Astrocyte (in vitro differentiated cells and primary cell): ENCODE measurements at regions not wholly inside any gene's neighbourhood (a gene's known extent, or its start where the extent isn't known, plus 50 kb on each side); places are given as distances from the start of the nearest gene placed in this dataset.
A peak's percentile ranks its signal among the peaks of the same experiment; 100 is the strongest.

Source experiments
- DNase-seq: peaks from one replicate; pipeline ENCODE4 v3.0.0-alpha.2; 2010; ENCODE audit warnings: low read depth
- FAIRE-seq: peaks from 2 replicates; lab custom pipeline; 2011; peaks lifted over from hg19 to GRCh38; lab: Jason Lieb, UNC
- H2AFZ ChIP-seq: 2 replicates; pipeline ENCODE4 v1.6.0; 2012; ENCODE audit warnings: low read depth, low read length, inconsistent platforms
- H3K27ac ChIP-seq: 2 replicates; pipeline ENCODE4 v1.5.1; 2011; ENCODE audit warnings: low read depth, low read length, inconsistent platforms
- H3K27me3 ChIP-seq: 2 replicates; pipeline ENCODE4 v1.6.0; 2011; ENCODE audit warnings: low read length, inconsistent platforms; ENCODE audit not compliant: insufficient read depth
- H3K36me3 ChIP-seq: 2 replicates; pipeline ENCODE4 v1.5.1; 2011; ENCODE audit warnings: low read length, inconsistent platforms; ENCODE audit not compliant: insufficient read depth
- H3K4me1 ChIP-seq: 2 replicates; pipeline ENCODE4 v1.5.1; 2011; ENCODE audit warnings: low read length, inconsistent platforms; ENCODE audit not compliant: insufficient read depth
- H3K4me2 ChIP-seq: 2 replicates; pipeline ENCODE4 v1.6.0; 2012; ENCODE audit warnings: low read length, inconsistent platforms
- H3K4me3 ChIP-seq: 2 replicates; pipeline ENCODE4 v1.5.1; 2011; ENCODE audit warnings: low read depth, mild to moderate bottlenecking, low read length, inconsistent platforms; ENCODE audit not compliant: insufficient read depth
- H3K79me2 ChIP-seq: 2 replicates; pipeline ENCODE4 v1.6.0; 2012; ENCODE audit warnings: mild to moderate bottlenecking, low read length, inconsistent platforms; ENCODE audit not compliant: insufficient read depth
- H3K9ac ChIP-seq: 2 replicates; pipeline ENCODE4 v1.6.0; 2012; ENCODE audit warnings: mild to moderate bottlenecking, low read length, inconsistent platforms
- H3K9me3 ChIP-seq: 2 replicates; pipeline ENCODE4 v1.5.1; 2012; ENCODE audit warnings: low read depth, mild to moderate bottlenecking, low read length, inconsistent platforms; ENCODE audit not compliant: insufficient read depth
- H4K20me1 ChIP-seq: 2 replicates; pipeline ENCODE4 v1.6.0; 2012; ENCODE audit warnings: low read length, inconsistent platforms; ENCODE audit not compliant: insufficient read depth
- H3K27ac Mint-ChIP-seq: one replicate; pipeline ENCODE4 v1.8.0; 2021; ENCODE audit warnings: mild to moderate bottlenecking, mixed read lengths; ENCODE audit not compliant: unreplicated experiment
- H3K27me3 Mint-ChIP-seq: one replicate; pipeline ENCODE4 v1.8.0; 2021; ENCODE audit warnings: low read depth, mixed read lengths; ENCODE audit not compliant: unreplicated experiment
- H3K36me3 Mint-ChIP-seq: one replicate; pipeline ENCODE4 v1.8.0; 2021; ENCODE audit warnings: low read depth, mixed read lengths; ENCODE audit not compliant: unreplicated experiment
- H3K4me1 Mint-ChIP-seq: one replicate; pipeline ENCODE4 v1.8.0; 2021; ENCODE audit warnings: low read depth, mixed read lengths; ENCODE audit not compliant: unreplicated experiment
- H3K4me3 Mint-ChIP-seq: one replicate; pipeline ENCODE4 v1.8.0; 2021; ENCODE audit warnings: mild to moderate bottlenecking, moderate library complexity, mixed read lengths; ENCODE audit not compliant: unreplicated experiment
- H3K9me3 Mint-ChIP-seq: one replicate; pipeline ENCODE4 v1.8.0; 2021; ENCODE audit warnings: mild to moderate bottlenecking, mixed read lengths; ENCODE audit not compliant: unreplicated experiment
- CTCF ChIP-seq: IDR thresholded peaks from 2 replicates; pipeline ENCODE4 v1.5.1; 2011; ENCODE audit warnings: low read depth, mild to moderate bottlenecking, inconsistent platforms, low read length, moderate library complexity; ENCODE audit not compliant: insufficient read depth
- EZH2 ChIP-seq: IDR thresholded peaks from 2 replicates; pipeline ENCODE4 v1.6.1; 2012; ENCODE audit warnings: mild to moderate bottlenecking, low read length, inconsistent platforms; ENCODE audit not compliant: insufficient read depth

DNA sequence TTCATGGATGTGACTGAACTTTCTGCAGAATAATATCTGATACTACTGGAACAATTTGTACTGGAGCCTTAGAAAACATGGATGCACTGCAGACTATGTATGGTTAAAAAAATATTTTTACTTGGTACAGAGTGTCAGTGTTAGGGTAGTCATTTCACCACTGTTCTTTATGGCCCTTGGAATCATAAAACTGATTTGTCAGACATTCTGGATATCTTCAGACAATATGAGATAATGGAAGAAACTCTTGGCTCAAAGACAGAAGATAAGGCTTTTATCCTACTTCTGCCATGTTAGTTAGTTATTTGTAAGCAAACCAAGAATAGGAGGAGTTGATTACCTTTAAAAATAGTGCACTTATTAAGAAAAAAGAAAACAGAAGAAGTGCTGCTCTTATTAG, 209.4 kb downstream of the LRIG3 start:
- H3K27me3 ChIP-seq, result no peaks in the 10 kb centered on the region
- DNase-seq (no peak), FAIRE-seq (no peak)
- Mint-ChIP-seq H3K27me3 (no peaks in the 10 kb centered on the region), H3K4me3 (no peak overlapping the region), H3K36me3 (no peaks in the 10 kb centered on the region), H3K9me3 (peaks cover 5% of the 10 kb centered on the region), H3K27ac (no peak overlapping the region), H3K4me1 (peaks cover 5% of the 10 kb centered on the region)
- H3K79me2 ChIP-seq, result no peaks in the 10 kb centered on the region
- no peaks in the 10 kb centered on the region for H4K20me1 ChIP-seq
- H2AFZ ChIP-seq, result no peak overlapping the region
- H3K4me1 ChIP-seq, result peaks cover 4% of the 10 kb centered on the region
- TF ChIP-seq CTCF, result no peak
- TF ChIP-seq EZH2, result no peak
- H3K36me3 ChIP-seq, result no peaks in the 10 kb centered on the region
- H3K9ac ChIP-seq, result no peak overlapping the region
- no peak overlapping the region for H3K27ac ChIP-seq
- H3K4me3 ChIP-seq, result no peak overlapping the region
- no peak overlapping the region for H3K4me2 ChIP-seq
- peaks cover 5% of the 10 kb centered on the region for H3K9me3 ChIP-seq

GRCh38 chr12:58711974-58712373, 208.3 kb downstream of the LRIG3 start:
- peak overlapping the region; percentile 34 for H3K27ac ChIP-seq
- H3K9me3 ChIP-seq, result peaks cover 5% of the 10 kb centered on the region
- Mint-ChIP-seq H3K4me3 (no peak overlapping the region), H3K9me3 (peaks cover 3% of the 10 kb centered on the region), H3K27ac (no peak overlapping the region), H3K27me3 (no peaks in the 10 kb centered on the region), H3K36me3 (no peaks in the 10 kb centered on the region), H3K4me1 (peaks cover 5% of the 10 kb centered on the region)
- H4K20me1 ChIP-seq, result no peaks in the 10 kb centered on the region
- peak; percentile 32 for FAIRE-seq
- H3K79me2 ChIP-seq, result no peaks in the 10 kb centered on the region
- peak; percentile 93 for DNase-seq
- H2AFZ ChIP-seq, result no peak overlapping the region
- H3K9ac ChIP-seq, result peak overlapping the region; percentile 39
- H3K4me3 ChIP-seq, result no peak overlapping the region
- no peaks in the 10 kb centered on the region for H3K27me3 ChIP-seq
- H3K36me3 ChIP-seq, result no peaks in the 10 kb centered on the region
- peaks cover 4% of the 10 kb centered on the region for H3K4me1 ChIP-seq
- peak overlapping the region; percentile 45 for H3K4me2 ChIP-seq
- TF ChIP-seq CTCF, result no peak
- TF ChIP-seq EZH2, result no peak

DNA sequence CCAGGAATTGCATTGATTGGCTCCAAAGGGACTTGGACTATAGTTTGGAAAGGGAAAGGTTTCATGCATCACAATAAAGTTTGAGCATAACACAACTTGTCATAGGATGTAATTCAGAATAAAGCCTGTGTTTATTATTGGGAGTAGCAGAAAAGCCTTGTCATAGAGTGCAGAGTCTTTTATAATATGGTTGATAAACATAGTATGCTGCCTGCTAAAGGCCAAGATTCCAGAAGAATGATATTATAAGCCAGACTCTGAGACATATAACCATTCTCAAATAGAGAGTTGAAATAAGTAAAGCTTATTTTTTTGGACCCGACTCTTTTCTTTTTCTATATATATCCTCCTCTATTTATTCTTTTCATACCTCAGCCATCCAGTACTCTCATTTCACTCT, 207.3 kb downstream of the LRIG3 start:
- Histone ChIP-seq H4K20me1 (no peaks in the 10 kb centered on the region), H2AFZ (no peak overlapping the region), H3K4me2 (no peak overlapping the region), H3K9ac (no peak overlapping the region), H3K27me3 (no peaks in the 10 kb centered on the region), H3K9me3 (peaks cover 5% of the 10 kb centered on the region), H3K36me3 (no peaks in the 10 kb centered on the region), H3K4me1 (peaks cover 4% of the 10 kb centered on the region), H3K79me2 (no peaks in the 10 kb centered on the region), H3K27ac (no peak overlapping the region), H3K4me3 (no peak overlapping the region)
- Mint-ChIP-seq H3K36me3 (peaks cover 2% of the 10 kb centered on the region), H3K4me1 (peaks cover 5% of the 10 kb centered on the region), H3K9me3 (no peaks in the 10 kb centered on the region), H3K4me3 (no peak overlapping the region), H3K27me3 (no peaks in the 10 kb centered on the region), H3K27ac (no peak overlapping the region)
- DNase-seq (no peak), FAIRE-seq (no peak)
- no peak for TF ChIP-seq EZH2
- TF ChIP-seq CTCF, result no peak
